PC-3 (cell line): ENCODE measurements at regions not wholly inside any gene's neighbourhood (a gene's known extent, or its start where the extent isn't known, plus 50 kb on each side); places are given as distances from the start of the nearest gene placed in this dataset.

Experiments
- EZH2 ChIP-seq: fragments of 300-600 bp; sonication (generic); IDR thresholded peaks from one replicate; pipeline ENCODE4 v1.6.1; 2017; ENCODE audit warnings: antibody characterized with exemption, mild to moderate bottlenecking, low read length; ENCODE audit not compliant: unreplicated experiment
- TF ChIP-seq, protein P1 (sequence below): fragments of 300-600 bp; sonication (generic); conservative IDR thresholded peaks from 2 replicates; pipeline ENCODE4 v1.5.1; 2017; ENCODE audit warnings: antibody characterized with exemption, low read depth, mild to moderate bottlenecking, low read length

DNA sequence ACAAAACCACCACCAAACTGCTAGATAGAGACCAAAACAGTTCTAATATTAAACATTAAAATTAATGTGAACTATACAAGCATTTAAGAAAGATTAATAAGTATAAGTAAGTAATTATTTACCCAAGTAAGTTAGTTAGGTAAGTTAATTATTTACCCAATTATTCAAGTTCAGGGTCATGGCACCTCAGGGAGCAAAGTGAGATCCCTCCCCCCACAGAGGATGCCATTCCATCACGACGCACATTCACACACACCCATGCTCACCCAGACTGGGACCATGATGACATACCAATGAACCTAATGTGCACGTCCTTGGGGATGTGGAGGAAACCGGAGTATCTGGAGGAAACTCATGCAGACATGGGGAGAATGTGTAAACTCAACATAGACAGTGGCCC lies 229.1 kb downstream of the NR2F2 start:
- TF ChIP-seq, protein P1, sequence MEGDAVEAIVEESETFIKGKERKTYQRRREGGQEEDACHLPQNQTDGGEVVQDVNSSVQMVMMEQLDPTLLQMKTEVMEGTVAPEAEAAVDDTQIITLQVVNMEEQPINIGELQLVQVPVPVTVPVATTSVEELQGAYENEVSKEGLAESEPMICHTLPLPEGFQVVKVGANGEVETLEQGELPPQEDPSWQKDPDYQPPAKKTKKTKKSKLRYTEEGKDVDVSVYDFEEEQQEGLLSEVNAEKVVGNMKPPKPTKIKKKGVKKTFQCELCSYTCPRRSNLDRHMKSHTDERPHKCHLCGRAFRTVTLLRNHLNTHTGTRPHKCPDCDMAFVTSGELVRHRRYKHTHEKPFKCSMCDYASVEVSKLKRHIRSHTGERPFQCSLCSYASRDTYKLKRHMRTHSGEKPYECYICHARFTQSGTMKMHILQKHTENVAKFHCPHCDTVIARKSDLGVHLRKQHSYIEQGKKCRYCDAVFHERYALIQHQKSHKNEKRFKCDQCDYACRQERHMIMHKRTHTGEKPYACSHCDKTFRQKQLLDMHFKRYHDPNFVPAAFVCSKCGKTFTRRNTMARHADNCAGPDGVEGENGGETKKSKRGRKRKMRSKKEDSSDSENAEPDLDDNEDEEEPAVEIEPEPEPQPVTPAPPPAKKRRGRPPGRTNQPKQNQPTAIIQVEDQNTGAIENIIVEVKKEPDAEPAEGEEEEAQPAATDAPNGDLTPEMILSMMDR = no peak
- TF ChIP-seq EZH2 = no peak
